Activated T-cell treated with anti-CD3 and anti-CD28 coated beads, Interleukin-2, amount 50 U/mL, for 24 hours (primary cell): ENCODE measurements at regions not wholly inside any gene's neighbourhood (a gene's known extent, or its start where the extent isn't known, plus 50 kb on each side); places are given as distances from the start of the nearest gene placed in this dataset.
"Not testable (repeated sequence)": the region's sequence is repeated elsewhere in the genome, so short reads cannot be mapped to it uniquely, and the experiment has no call there.

ENCODE experiments used
- DNase-seq: peaks from one replicate; pipeline ENCODE4 v3.0.0-alpha.2; 2020
- H3K27ac Mint-ChIP-seq: 2 replicates; pipeline ENCODE4 v1.8.0; 2020; ENCODE audit warnings: mild to moderate bottlenecking, mixed read lengths
- H3K27me3 Mint-ChIP-seq: 2 replicates; pipeline ENCODE4 v1.8.0; 2020; ENCODE audit warnings: mixed read lengths
- H3K36me3 Mint-ChIP-seq: 2 replicates; pipeline ENCODE4 v1.8.0; 2020; ENCODE audit warnings: low read depth, mixed read lengths
- H3K4me1 Mint-ChIP-seq: 2 replicates; pipeline ENCODE4 v1.8.0; 2020; ENCODE audit warnings: low read depth, mixed read lengths
- H3K4me3 Mint-ChIP-seq: 2 replicates; pipeline ENCODE4 v1.8.0; 2020; ENCODE audit warnings: mild to moderate bottlenecking, moderate library complexity, mixed read lengths
- H3K9me3 Mint-ChIP-seq: 2 replicates; pipeline ENCODE4 v1.8.0; 2020; ENCODE audit warnings: mixed read lengths

GRCh38 chr16:29217104-29217751, 189.3 kb downstream of the NPIPB11 start:
- not testable (repeated sequence) for DNase-seq, H3K27ac Mint-ChIP-seq, H3K4me3 Mint-ChIP-seq, H3K27me3 Mint-ChIP-seq, H3K4me1 Mint-ChIP-seq, H3K9me3 Mint-ChIP-seq
- H3K36me3 Mint-ChIP-seq: peaks cover 29% of the 10 kb centered on the region

- not testable (repeated sequence) for H3K27ac Mint-ChIP-seq
Measured at GRCh38 chr16:29213770-29214169, 192.7 kb downstream of the NPIPB11 start.

DNA sequence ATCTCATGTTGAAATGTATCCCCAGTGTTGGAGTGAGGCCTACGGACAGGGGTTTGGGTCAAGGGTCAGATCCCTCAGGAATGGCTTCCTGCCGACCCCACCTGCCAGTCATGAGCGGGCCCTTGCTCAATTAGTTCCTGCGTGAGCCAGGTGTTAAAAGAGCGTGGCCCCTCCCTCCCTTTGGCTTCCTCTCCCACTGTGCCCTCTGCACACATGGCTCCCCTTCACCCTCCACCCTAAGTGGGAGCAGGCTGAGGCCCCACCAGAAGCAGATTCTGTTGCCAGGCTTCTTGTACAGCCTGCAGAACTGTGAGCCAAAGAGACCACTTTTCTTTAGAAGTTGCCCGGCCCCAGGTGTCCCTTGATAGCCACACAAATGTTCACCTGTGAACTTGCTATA, 193.3 kb downstream of the NPIPB11 start:
- not testable (repeated sequence) for H3K9me3 Mint-ChIP-seq, H3K4me3 Mint-ChIP-seq, DNase-seq, H3K27ac Mint-ChIP-seq, H3K27me3 Mint-ChIP-seq, H3K4me1 Mint-ChIP-seq
- peaks cover 26% of the 10 kb centered on the region for H3K36me3 Mint-ChIP-seq

More at GRCh38 chr16:29213770-29214169, 192.7 kb downstream of the NPIPB11 start:
- not testable (repeated sequence) for H3K9me3 Mint-ChIP-seq, H3K4me1 Mint-ChIP-seq, H3K4me3 Mint-ChIP-seq, DNase-seq, H3K27me3 Mint-ChIP-seq
- peaks cover 27% of the 10 kb centered on the region for H3K36me3 Mint-ChIP-seq

DNA sequence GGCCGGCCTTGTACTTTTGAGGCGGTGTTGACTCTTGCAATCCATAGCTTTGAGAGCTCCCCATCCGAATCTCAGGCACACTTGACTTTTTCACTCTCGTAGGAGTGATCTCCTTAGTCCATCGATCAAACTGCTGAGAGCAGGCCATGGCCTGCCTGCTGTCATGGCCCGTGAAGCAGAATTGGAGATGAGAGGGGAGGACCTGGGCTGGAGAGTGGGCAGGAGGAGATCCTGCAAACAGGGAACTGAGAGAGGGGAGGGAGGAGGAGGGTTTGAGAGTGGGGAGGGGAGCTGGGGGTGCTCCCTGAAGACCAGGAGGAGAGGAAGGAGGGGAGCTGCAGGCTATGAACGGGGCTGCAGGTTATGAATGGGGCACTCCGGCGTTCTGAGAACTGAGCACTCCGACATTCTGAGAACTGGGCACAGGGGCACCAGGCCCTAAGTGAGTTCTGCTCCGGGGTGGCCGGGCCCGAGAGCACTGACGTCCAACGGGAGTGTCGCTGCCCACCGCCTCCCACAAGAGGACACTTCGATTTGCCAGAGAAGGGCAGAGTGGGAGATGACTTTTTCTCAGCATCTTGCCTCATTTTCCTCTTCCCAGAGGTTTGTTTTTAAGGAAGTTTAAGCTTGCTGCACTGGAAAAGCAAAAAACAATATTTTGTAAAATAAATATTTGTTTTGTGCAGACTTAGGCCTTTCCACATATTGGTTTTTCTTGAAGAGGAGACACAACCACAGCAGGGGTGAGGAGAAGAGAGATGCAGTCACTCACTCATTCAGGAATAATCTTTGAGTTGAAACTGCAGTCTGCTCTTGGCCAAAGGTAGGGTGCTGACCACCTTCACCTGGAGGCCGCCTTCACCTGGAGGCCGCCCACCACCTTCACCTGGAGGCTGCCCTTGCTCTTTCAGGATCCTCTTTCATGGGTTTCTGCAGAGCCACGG, 194.2 kb downstream of the NPIPB11 start:
- H3K4me3 Mint-ChIP-seq, H3K27ac Mint-ChIP-seq, H3K27me3 Mint-ChIP-seq: not testable (repeated sequence)

DNA sequence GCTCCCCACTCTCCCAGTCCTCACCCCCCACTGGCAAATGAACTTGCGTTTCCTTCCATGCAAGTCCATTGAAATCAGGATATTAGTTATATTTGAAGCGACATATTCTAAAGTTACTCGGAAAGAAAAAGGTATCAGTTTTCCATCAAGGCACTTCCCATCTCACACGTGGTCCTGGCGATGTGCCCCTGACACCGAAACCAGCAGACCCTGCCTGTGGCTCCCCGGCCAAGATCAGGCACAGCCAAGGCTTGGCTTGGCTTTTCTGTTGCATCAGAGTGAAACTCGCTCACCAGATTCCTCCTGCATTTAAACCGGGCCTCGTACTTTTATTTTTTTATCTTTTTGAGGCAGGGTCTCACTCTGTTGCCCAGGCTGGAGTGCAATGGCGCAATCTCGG, 195.1 kb downstream of the NPIPB11 start:
- not testable (repeated sequence) for H3K4me3 Mint-ChIP-seq, H3K9me3 Mint-ChIP-seq, H3K4me1 Mint-ChIP-seq, DNase-seq, H3K27ac Mint-ChIP-seq, H3K27me3 Mint-ChIP-seq
- H3K36me3 Mint-ChIP-seq: peaks cover 24% of the 10 kb centered on the region

More for the DNA sequence above, 194.2 kb downstream of the NPIPB11 start:
- DNase-seq, H3K9me3 Mint-ChIP-seq, H3K4me1 Mint-ChIP-seq: not testable (repeated sequence)
- peaks cover 24% of the 10 kb centered on the region for H3K36me3 Mint-ChIP-seq

GRCh38 chr16:29210299-29211150, 196.0 kb downstream of the NPIPB11 start:
- not testable (repeated sequence) for H3K27me3 Mint-ChIP-seq, H3K4me1 Mint-ChIP-seq, H3K27ac Mint-ChIP-seq, DNase-seq, H3K4me3 Mint-ChIP-seq
- peaks cover 32% of the 10 kb centered on the region for H3K36me3 Mint-ChIP-seq
- H3K9me3 Mint-ChIP-seq: peaks cover 14% of the 10 kb centered on the region

- H3K27me3 Mint-ChIP-seq, H3K27ac Mint-ChIP-seq, DNase-seq, H3K4me3 Mint-ChIP-seq, H3K4me1 Mint-ChIP-seq: not testable (repeated sequence)
- H3K36me3 Mint-ChIP-seq: peaks cover 41% of the 10 kb centered on the region
- H3K9me3 Mint-ChIP-seq: peaks cover 15% of the 10 kb centered on the region
Measured at GRCh38 chr16:29206120-29206519, 200.4 kb downstream of the NPIPB11 start.

GRCh38 chr16:29205151-29205550, 201.4 kb downstream of the NPIPB11 start:
- H3K4me1 Mint-ChIP-seq, DNase-seq, H3K27me3 Mint-ChIP-seq, H3K27ac Mint-ChIP-seq, H3K4me3 Mint-ChIP-seq: not testable (repeated sequence)
- Mint-ChIP-seq H3K36me3 (peaks cover 35% of the 10 kb centered on the region), H3K9me3 (peaks cover 15% of the 10 kb centered on the region)

- Mint-ChIP-seq H3K36me3 (peaks cover 34% of the 10 kb centered on the region), H3K27me3 (no peaks in the 10 kb centered on the region), H3K27ac (no peak overlapping the region), H3K4me1 (no peaks in the 10 kb centered on the region), H3K4me3 (no peak overlapping the region), H3K9me3 (peaks cover 15% of the 10 kb centered on the region)
- DNase-seq: peak; percentile 15
Measured at GRCh38 chr16:29204806-29205135, 201.7 kb downstream of the NPIPB11 start.

DNA sequence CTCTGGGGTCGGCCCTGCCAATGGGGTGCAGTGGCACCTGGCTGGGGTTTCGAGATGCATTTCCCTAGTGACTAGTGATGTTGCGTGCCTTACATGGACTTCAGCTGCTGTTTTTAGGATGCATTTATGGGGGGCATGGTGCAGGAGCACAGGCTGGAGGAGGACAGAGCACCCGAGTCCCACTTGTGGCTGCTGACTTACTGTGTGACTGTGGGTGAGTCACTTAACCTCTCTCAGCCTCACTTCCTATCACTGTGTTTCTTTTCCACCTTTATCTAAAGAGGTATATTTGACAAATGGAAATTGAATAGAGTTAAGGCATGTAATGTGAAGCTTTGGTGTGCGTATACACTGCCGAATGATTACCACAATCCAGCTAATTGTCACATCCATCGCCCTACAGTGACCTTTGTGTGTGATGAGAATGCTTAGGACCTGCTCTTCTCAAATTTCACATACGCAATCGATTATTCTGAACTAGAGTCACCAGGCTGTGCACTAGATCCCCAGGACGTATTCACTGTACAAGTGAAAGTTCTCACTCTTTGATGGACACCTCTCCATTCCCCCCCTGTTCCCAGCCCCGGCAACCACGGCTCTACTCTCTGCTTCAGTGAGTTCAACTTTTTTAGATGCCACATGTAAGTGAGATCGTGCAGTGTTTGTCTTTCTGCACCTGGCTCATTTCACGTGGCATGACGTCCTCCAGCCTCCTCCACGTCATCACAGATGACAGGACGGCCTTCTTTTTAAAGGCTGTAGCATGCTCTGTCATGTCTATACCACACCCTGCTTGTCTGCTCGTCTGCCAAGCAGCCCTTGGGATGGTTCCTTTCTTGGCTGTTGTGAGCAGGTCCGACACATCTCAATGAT, 202.3 kb downstream of the NPIPB11 start:
- peak; percentile 16 for DNase-seq
- H3K9me3 Mint-ChIP-seq: peaks cover 15% of the 10 kb centered on the region
- not testable (repeated sequence) for H3K4me3 Mint-ChIP-seq, H3K27me3 Mint-ChIP-seq, H3K4me1 Mint-ChIP-seq, H3K27ac Mint-ChIP-seq
- H3K36me3 Mint-ChIP-seq: peaks cover 31% of the 10 kb centered on the region

DNA sequence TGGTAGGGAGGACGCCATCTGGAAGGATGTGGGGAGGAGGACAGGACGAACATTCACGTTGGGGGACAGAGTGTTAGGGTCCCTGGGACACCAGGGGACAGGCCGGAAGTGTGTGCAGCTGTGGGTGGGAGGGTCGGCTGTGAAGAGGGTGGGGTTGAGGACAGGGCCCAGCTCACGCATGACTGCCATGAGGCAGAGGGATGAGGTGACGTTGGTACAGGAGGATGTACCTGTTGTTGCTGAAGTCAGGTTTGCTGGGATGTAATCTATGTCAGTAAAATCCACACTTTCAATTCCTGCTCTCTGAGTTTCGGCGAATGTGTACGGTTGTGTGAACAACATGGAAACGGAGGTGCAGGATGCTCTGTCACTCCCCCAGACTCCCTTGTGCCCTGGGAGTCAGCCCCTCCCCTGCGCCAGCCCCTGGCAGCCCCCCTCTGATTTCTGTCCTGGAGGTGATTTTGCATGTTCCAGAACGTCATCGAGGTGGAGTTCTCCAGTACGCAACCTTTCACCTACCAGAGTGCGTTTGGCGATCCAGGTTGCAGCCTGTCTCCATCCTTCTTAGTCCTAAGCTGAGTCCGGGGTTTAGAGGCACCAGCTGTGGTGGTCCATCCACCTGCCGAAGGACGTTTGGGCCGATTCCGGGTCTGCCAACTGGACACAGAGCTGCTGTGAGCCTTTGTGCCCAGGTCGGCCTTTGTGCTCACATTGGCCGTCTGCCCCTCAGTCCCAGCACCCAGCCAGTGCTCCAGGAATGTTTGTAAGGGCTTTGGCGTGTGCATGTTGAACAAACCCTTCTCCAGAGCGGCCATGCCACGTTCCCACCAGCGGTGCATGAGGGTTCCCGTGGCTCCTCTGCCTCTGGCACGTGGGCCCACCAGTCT, 203.2 kb downstream of the NPIPB11 start:
- peak; percentile 19 for DNase-seq
- H3K4me1 Mint-ChIP-seq, H3K4me3 Mint-ChIP-seq, H3K27me3 Mint-ChIP-seq, H3K27ac Mint-ChIP-seq: not testable (repeated sequence)
- Mint-ChIP-seq H3K9me3 (peaks cover 15% of the 10 kb centered on the region), H3K36me3 (peaks cover 32% of the 10 kb centered on the region)

GRCh38 chr16:29202642-29203041, 203.9 kb downstream of the NPIPB11 start:
- H3K27ac Mint-ChIP-seq, H3K4me1 Mint-ChIP-seq, DNase-seq, H3K27me3 Mint-ChIP-seq, H3K4me3 Mint-ChIP-seq: not testable (repeated sequence)
- peaks cover 35% of the 10 kb centered on the region for H3K36me3 Mint-ChIP-seq
- H3K9me3 Mint-ChIP-seq: peaks cover 15% of the 10 kb centered on the region

DNA sequence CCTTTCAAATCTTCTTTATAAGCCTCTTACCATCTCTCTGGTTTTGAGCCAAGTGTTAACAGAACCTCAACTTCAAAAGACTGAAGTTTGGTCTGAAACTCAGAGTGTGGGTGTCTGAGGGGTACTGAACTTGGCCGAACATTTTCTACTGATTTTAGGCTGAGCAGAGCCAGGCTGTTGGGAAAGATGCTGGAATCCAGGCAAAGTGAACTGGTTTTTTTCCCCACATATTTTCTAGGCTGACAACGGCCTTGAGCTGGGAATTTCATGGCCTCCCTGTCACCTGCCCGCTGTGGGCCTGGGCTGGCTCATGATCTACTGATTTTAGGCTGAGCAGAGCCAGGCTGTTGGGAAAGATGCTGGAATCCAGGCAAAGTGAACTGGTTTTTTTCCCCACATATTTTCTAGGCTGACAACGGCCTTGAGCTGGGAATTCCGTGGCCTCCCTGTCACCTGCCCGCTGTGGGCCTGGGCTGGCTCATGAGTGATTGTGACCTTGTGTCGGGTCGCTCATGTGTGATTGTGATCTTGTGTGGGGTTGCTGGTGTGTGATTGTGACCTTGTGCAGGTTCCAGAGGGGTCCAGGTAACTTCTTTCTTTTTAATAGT, 204.4 kb downstream of the NPIPB11 start:
- not testable (repeated sequence) for H3K4me1 Mint-ChIP-seq, H3K27ac Mint-ChIP-seq, H3K4me3 Mint-ChIP-seq, H3K27me3 Mint-ChIP-seq, DNase-seq
- H3K36me3 Mint-ChIP-seq: peaks cover 35% of the 10 kb centered on the region
- H3K9me3 Mint-ChIP-seq: peaks cover 15% of the 10 kb centered on the region
